Muscle of leg (tissue), 3 donors: ENCODE measurements at regions not wholly inside any gene's neighbourhood (a gene's known extent, or its start where the extent isn't known, plus 50 kb on each side); places are given as distances from the start of the nearest gene placed in this dataset.

Experiments used
- DNase-seq: peaks from one replicate; pipeline ENCODE4 v3.0.0; 2013
- H3K27ac ChIP-seq: one replicate; pipeline ENCODE4 v1.5.1; 2013; ENCODE audit warnings: mild to moderate bottlenecking, low read length, control low read depth
- H3K27me3 ChIP-seq: one replicate; pipeline ENCODE4 v1.6.1; 2013; ENCODE audit warnings: low read length; ENCODE audit not compliant: control insufficient read depth, insufficient read depth
- H3K36me3 ChIP-seq: one replicate; pipeline ENCODE4 v1.6.1; 2013; ENCODE audit warnings: low read length; ENCODE audit not compliant: control insufficient read depth, insufficient read depth
- H3K4me1 ChIP-seq: one replicate; pipeline ENCODE4 v1.6.1; 2013; ENCODE audit warnings: low read length; ENCODE audit not compliant: control insufficient read depth, insufficient read depth
- H3K4me3 ChIP-seq: one replicate; pipeline ENCODE4 v1.5.1; 2013; ENCODE audit warnings: low read length, control low read depth
- H3K9me3 ChIP-seq: replicated peaks from 2 replicates; pipeline ENCODE4 v1.6.1; 2013; ENCODE audit warnings: low read depth, low read length; ENCODE audit not compliant: control insufficient read depth
- WGBS: methylation state at CpG from one replicate; pipeline ENCODE4 v1.1.5; 2013; ENCODE audit warnings: missing lambda C conversion rate; ENCODE audit not compliant: insufficient coverage; 5-methylcytosine and 5-hydroxymethylcytosine counted together

DNA sequence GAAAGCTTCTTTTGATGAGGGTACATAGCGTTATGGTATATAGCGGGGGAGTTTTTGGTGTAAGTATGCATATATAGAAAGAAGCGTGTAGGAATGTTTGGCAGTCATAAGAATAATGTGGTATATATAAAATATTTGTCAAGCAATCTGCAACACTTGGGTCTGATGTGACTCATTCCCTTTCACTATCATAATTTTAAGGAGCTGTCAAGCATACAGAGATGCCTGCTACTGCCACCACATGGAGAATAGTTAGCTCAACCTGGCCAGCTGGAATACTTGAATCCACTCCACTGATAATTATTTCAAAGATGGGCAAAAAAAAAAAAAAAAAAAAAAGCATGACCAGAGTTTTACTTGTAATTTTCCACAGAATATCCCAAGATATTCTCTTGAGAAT lies 559.8 kb upstream of the REG3G start:
- H3K27me3 ChIP-seq = no peaks in the 10 kb centered on the region

DNA sequence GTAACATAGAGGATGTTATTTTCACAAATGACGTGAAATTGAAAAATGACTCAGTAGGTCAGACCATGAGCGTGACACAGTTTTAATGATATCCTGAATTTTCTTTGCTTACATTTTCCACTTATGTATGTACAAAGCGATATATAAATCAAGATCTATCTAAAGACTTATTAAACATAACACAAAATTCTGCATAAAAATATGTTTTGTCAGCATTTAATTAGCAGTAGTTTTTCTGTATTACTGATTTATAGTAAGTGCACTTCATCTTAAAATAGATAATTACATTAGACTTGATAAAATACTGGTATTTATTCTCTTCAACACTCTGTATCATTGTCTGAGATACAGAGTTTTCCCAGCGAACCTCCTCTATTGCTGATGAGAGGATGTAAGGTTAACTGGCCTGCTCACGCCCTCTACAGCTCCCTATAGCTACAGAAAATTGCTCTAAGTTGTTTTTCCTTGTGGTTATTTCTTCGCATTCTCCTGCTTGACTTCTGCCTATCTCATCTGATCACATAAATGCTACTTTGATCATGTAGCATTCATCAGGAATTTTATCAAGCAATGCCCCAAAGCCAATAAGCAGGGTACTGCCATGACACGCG lies 548.8 kb upstream of the REG3G start:
- no peak for DNase-seq
- H3K9me3 ChIP-seq = no peaks in the 10 kb centered on the region
- H3K27ac ChIP-seq = no peak overlapping the region
- no peaks in the 10 kb centered on the region for H3K4me1 ChIP-seq
- 93% methylated on average over 3 of the region's 8 CpGs for WGBS
- no peaks in the 10 kb centered on the region for H3K27me3 ChIP-seq
- no peaks in the 10 kb centered on the region for H3K36me3 ChIP-seq
- no peak overlapping the region for H3K4me3 ChIP-seq

More for the DNA sequence above, 559.8 kb upstream of the REG3G start:
- Histone ChIP-seq H3K9me3 (no peaks in the 10 kb centered on the region), H3K4me1 (no peaks in the 10 kb centered on the region), H3K36me3 (no peaks in the 10 kb centered on the region), H3K27ac (no peak overlapping the region), H3K4me3 (no peak overlapping the region)
- no CpG with 5 or more reads among the region's 3 CpGs for WGBS
- DNase-seq = no peak

DNA sequence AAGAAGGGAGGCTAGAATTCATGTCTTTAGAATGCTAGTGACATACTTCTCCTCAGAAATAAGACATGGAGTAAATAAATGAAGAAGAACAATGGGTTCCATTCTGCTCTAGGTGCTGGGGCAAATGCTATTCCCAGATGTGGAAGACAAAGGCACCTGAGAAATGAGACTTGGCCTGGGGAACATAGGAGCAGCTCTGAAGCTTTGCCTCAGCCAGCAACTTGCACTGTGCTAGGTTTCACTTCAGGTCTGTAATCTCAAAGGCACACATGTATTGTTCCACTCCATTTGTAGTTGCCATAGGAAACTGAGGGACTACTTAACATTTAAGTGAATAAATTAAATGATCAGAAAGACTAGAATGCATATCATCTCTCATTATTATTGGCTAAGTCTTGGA lies 538.9 kb upstream of the REG3G start:
- Histone ChIP-seq H3K9me3 (no peaks in the 10 kb centered on the region), H3K27ac (no peak overlapping the region), H3K4me1 (no peaks in the 10 kb centered on the region), H3K27me3 (no peaks in the 10 kb centered on the region), H3K36me3 (no peaks in the 10 kb centered on the region), H3K4me3 (no peak overlapping the region)
- DNase-seq = no peak

DNA sequence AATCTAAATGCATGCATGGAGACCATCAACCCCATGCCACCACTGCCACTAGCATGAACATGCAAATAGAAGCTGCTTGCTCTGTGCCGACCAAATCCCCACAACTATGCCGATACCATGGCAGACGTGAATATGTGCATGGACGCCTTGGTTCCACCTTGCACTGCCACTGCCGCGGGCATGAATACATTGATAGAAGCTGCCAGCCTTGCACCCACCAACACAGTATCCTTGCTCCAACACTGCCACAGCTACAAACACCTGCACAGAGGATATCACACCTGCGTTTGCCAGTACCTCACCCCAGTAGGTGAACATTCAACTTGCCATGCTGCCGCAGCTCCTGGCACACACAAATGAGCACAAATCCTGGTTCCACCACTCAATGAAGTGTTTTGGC lies 527.4 kb upstream of the REG3G start:
- H3K27me3 ChIP-seq = no peaks in the 10 kb centered on the region
- no peaks in the 10 kb centered on the region for H3K36me3 ChIP-seq
- no peak overlapping the region for H3K27ac ChIP-seq
- no peaks in the 10 kb centered on the region for H3K4me1 ChIP-seq
- no peak for DNase-seq
- H3K4me3 ChIP-seq = no peak overlapping the region
- H3K9me3 ChIP-seq = peaks cover 3% of the 10 kb centered on the region
- 98% methylated on average over 8 of the region's 8 CpGs for WGBS

DNA sequence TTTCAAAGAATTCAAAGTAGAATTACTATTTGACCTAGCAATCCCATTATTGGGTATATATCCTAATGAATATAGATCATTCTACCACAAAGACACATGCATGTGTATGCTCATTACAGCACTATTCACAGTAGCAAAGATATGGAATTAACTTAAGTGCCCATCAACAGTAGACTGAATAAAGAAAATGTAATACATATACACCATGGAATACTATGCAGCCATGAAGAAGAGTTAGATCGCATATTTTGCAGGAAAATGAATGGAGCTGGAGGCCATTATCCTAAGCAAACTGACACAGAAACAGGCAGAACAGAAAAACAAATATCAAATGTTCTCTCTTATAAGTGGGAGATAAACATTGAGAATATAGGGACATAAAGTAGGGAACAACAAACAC lies 519.2 kb upstream of the REG3G start:
- Histone ChIP-seq H3K4me3 (no peak overlapping the region), H3K27ac (no peak overlapping the region), H3K9me3 (peaks cover 5% of the 10 kb centered on the region), H3K27me3 (no peaks in the 10 kb centered on the region), H3K4me1 (no peaks in the 10 kb centered on the region), H3K36me3 (no peaks in the 10 kb centered on the region)
- WGBS = no CpG with 5 or more reads among the region's 1 CpG
- no peak for DNase-seq

DNA sequence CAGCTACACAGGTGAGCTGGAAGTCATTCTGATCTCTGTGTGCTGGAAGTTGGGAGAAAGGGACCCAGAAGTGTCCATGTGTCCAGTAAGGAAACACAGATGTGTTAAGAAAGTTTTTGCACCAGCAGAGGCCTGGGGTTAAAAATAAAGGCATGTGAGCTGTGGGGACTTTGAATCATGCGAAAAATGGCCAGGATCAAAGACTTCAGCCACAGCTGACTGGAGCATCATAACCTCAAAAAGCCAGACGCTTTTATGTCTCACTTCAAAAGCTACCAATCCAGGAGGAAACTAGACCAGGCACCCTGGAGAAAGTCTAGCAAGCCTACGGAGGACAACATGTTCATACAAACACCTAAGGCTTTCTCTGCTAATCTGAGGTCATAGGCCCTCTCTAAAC lies 503.6 kb upstream of the REG3G start:
- no peak for DNase-seq
- Histone ChIP-seq H3K27me3 (no peaks in the 10 kb centered on the region), H3K36me3 (no peaks in the 10 kb centered on the region), H3K4me1 (no peaks in the 10 kb centered on the region), H3K4me3 (no peak overlapping the region), H3K9me3 (no peaks in the 10 kb centered on the region), H3K27ac (no peak overlapping the region)
- 60% methylated on average over 1 of the region's 3 CpGs for WGBS

DNA sequence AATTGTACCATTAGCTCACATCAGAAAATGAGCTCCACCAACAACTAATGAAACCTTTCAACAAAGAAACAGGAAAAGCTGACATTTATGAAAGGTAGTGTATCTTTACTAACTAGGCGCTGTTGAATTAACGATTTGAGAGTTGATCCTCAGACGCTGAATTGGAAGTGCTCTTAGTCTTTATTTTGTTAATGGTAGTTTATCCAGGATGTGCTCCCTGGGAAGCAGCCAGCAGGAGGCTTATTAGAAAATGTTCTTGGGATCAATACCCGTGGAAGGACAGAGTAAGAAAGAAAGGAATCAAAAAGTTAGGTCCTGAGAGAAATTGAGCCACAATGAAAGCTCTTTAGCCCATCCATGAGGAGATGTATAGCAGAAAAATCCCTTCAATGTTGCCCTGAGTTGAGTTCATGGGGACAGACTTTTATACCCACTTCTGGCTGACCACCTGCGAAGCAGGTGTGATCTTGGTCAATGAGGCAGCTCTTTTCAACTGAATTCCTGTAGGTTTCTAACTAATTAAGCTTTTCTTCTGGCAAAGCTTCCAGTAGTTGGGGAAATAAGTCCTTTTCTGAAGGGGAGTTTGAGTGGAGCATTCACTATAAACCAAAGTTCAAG lies 492.6 kb upstream of the REG3G start:
- Histone ChIP-seq H3K4me3 (no peak overlapping the region), H3K9me3 (no peaks in the 10 kb centered on the region), H3K27ac (no peak overlapping the region), H3K36me3 (no peaks in the 10 kb centered on the region), H3K4me1 (no peaks in the 10 kb centered on the region), H3K27me3 (no peaks in the 10 kb centered on the region)
- no peak for DNase-seq
- 7% methylated on average over 2 of the region's 5 CpGs for WGBS

DNA sequence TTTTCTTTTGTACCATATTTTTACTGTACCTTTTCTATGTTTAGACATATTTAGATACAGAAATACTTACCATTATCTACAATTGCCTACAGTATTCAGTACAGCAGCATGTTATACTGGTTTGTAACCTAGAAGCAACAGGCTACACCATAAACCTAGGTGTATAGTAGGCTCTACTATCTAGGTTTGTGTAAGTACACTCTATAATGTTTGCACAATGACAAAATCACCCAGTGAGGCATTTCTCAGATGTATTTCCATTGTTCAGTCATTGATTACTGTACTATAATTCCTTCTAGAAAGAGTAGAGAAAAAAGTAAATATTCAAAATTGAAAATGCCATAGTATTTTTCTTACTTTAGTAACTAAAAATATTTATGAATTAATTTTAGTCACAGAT lies 490.1 kb upstream of the REG3G start:
- Histone ChIP-seq H3K4me1 (no peaks in the 10 kb centered on the region), H3K36me3 (no peaks in the 10 kb centered on the region), H3K27ac (no peak overlapping the region)

DNA sequence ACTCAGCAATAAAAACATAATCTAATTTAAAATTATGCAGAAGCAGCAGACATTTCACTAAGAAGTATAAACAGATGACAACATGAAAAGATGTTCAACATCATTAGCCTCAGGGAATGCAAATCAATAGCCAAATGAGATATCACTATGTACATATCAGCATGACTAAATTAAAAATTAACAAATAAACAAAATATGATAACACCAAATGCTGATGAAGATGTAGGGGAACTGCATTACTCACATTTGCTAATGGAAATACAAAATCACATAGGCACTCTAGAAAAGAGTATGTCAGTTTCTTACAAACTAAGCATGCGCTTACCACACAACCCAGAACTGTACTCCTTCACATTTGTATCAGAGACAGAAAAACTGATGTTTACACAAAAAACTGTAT lies 487.2 kb upstream of the REG3G start:
- Histone ChIP-seq H3K27me3 (no peaks in the 10 kb centered on the region), H3K4me1 (no peaks in the 10 kb centered on the region), H3K4me3 (no peak overlapping the region), H3K36me3 (no peaks in the 10 kb centered on the region), H3K27ac (no peak overlapping the region), H3K9me3 (peaks cover 10% of the 10 kb centered on the region)
- WGBS = no CpG with 5 or more reads among the region's 1 CpG
- DNase-seq = no peak

More for the DNA sequence above, 490.1 kb upstream of the REG3G start:
- no peak for DNase-seq
- H3K9me3 ChIP-seq = no peaks in the 10 kb centered on the region
- no peak overlapping the region for H3K4me3 ChIP-seq
- H3K27me3 ChIP-seq = no peaks in the 10 kb centered on the region

DNA sequence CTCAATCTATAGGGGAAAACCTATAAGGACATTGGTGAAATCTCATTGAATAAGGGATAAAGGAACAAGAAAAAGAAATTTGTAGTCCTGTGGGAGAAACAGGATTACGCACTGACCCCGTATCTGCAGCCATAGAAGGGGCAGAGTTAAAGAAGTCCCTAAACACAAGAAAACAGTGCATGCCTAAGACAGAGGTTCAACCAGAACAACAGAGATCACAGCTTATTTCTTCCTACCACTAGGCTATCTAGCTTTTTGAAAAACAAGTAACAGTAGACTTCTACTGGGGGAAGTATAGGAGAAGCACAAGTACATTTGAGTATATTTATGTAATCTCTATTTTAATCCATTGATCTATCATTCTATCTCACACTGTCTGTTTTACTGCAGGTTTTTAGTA lies 485.2 kb upstream of the REG3G start:
- no peak for DNase-seq
- Histone ChIP-seq H3K4me3 (no peak overlapping the region), H3K9me3 (peaks cover 10% of the 10 kb centered on the region), H3K36me3 (no peaks in the 10 kb centered on the region), H3K27ac (no peak overlapping the region), H3K4me1 (no peaks in the 10 kb centered on the region), H3K27me3 (no peaks in the 10 kb centered on the region)
- WGBS = no CpG with 5 or more reads among the region's 2 CpGs

DNA sequence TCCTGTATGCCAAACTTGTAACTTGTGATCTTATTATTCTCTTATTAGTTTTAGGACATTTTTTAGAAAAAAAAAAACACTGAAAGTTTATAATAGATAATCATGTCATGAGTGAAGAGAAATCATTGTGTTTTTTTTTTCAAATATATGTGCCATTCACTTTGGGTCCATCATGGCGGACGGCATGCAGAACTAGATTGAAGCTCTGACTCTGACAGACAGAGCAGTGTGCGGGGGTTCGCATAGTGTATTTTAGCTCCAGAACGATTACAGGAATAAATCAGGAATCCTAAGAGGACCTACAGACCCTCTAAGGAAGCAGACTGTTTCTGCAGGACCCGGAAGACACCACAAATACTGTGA lies 484.4 kb upstream of the REG3G start:
- H3K27me3 ChIP-seq = no peaks in the 10 kb centered on the region
- DNase-seq = no peak
- H3K4me1 ChIP-seq = no peaks in the 10 kb centered on the region
- WGBS = 89% methylated on average over 5 of the region's 6 CpGs
- H3K9me3 ChIP-seq = peaks cover 10% of the 10 kb centered on the region
- no peak overlapping the region for H3K4me3 ChIP-seq
- no peaks in the 10 kb centered on the region for H3K36me3 ChIP-seq
- H3K27ac ChIP-seq = no peak overlapping the region
